HCT116 (cell line): ENCODE measurements at regions not wholly inside any gene's neighbourhood (a gene's known extent, or its start where the extent isn't known, plus 50 kb on each side); places are given as distances from the start of the nearest gene placed in this dataset.

Experiments used
- ATAC-seq: fragments of 200-7000 bp; cut with Tn5 transposase; 2 replicates; pipeline ENCODE4 v1.9.1; 2020; ENCODE audit warnings: mild to moderate bottlenecking, moderate library complexity
- BruUV-seq: library from RNA; stranded (reverse); fragments of 400-500 nt; replicated peaks from 2 replicates; lab custom pipeline; 2021; lab: Mats Ljungman, UMichigan
- CTCF ChIA-PET: fragments of 300-600 bp; sonication (Branson Sonifier 250); formaldehyde crosslinking; loops from one replicate; lab custom pipeline; 2021; ENCODE audit warnings: antibody characterized with exemption; lab: Charles Lee
- POLR2A ChIA-PET: fragments of 300-600, 350-600 bp; sonication (Branson Sonifier 250); formaldehyde crosslinking; loops from one replicate; lab custom pipeline; 2021; ENCODE audit warnings: antibody characterized with exemption; lab: Charles Lee
- RAD21 ChIA-PET, 2 experiments: fragments of 300-600 bp; sonication (Branson Sonifier 250); formaldehyde crosslinking; loops; one replicate each; lab custom pipeline; 2023; ENCODE audit warnings: low total read pairs in 2 of 2; ENCODE audit not compliant: uncharacterized antibody in 2 of 2, unreplicated experiment in 2 of 2, low non-redundant PET in 1 of 2; lab: Charles Lee
- DNase-seq: peaks from one replicate; pipeline ENCODE4 v3.0.0-alpha.2; 2010; ENCODE audit warnings: low read depth, low spot score
- H2AFZ ChIP-seq: fragments of 200-600 bp; shearing (Covaris generic), sonication (generic); 2 replicates; pipeline ENCODE4 v1.6.1; 2017; ENCODE audit warnings: low read depth, mixed run types, mixed read lengths, antibody characterized with exemption, low read length; ENCODE audit not compliant: poor library complexity, severe bottlenecking
- H3K27ac ChIP-seq: 2 replicates; pipeline ENCODE4 v1.5.1; 2012; ENCODE audit warnings: low read depth, low read length
- H3K27me3 ChIP-seq: fragments of 200-600 bp; sonication (generic); 2 replicates; pipeline ENCODE4 v1.6.1; 2016; ENCODE audit warnings: mixed run types, low read length, mixed read lengths; ENCODE audit not compliant: insufficient read depth
- H3K36me3 ChIP-seq, 2 experiments: fragments of 200-500 bp in 1 of 2; fragments of 200-600 bp in 1 of 2; sonication (Bioruptor generic) in 1 of 2; sonication (generic) in 1 of 2; 2 replicates each; pipeline versions ENCODE4 v1.5.1 to v1.6.1; 2014 to 2016; ENCODE audit warnings: low read length in 2 of 2, inconsistent platforms in 1 of 2, mixed read lengths in 1 of 2, mixed run types in 1 of 2; ENCODE audit not compliant: insufficient read depth in 2 of 2, control insufficient read depth in 1 of 2
- H3K4me1 ChIP-seq, 2 experiments: fragments of 200-600 bp in 1 of 2; sonication (generic) in 1 of 2; 2 replicates each; pipeline versions ENCODE4 v1.5.1 to v1.6.1; 2012 to 2017; ENCODE audit warnings: low read length in 2 of 2, inconsistent platforms in 1 of 2, mild to moderate bottlenecking in 1 of 2, mixed read lengths in 1 of 2, mixed run types in 1 of 2, moderate library complexity in 1 of 2; ENCODE audit not compliant: insufficient read depth in 2 of 2, control insufficient read depth in 1 of 2
- H3K4me2 ChIP-seq: fragments of 200-600 bp; sonication (generic); 2 replicates; pipeline ENCODE4 v1.6.1; 2017; ENCODE audit warnings: mixed run types, low read length, mixed read lengths
- H3K4me3 ChIP-seq, 2 experiments: fragments of 200-600 bp in 1 of 2; sonication (generic) in 1 of 2; replicated peaks in 1 of 2; 2 replicates each; pipeline ENCODE4 v1.5.1; 2011 to 2016; ENCODE audit warnings: low read length in 2 of 2, control low read depth in 1 of 2, low read depth in 1 of 2, mild to moderate bottlenecking in 1 of 2, mixed read lengths in 1 of 2, mixed run types in 1 of 2
- H3K79me2 ChIP-seq: fragments of 200-600 bp; sonication (generic); 2 replicates; pipeline ENCODE4 v1.6.1; 2017; ENCODE audit warnings: mild to moderate bottlenecking, mixed run types, low read length, moderate library complexity, mixed read lengths; ENCODE audit not compliant: insufficient read depth
- H3K9ac ChIP-seq: fragments of 200-600 bp; sonication (generic); 2 replicates; pipeline ENCODE4 v1.6.1; 2016; ENCODE audit warnings: low read length, mixed read lengths
- H3K9me2 ChIP-seq: fragments of 200-600 bp; sonication (generic), shearing (Covaris generic); 2 replicates; pipeline ENCODE4 v1.6.1; 2017; ENCODE audit warnings: mixed run types, mild to moderate bottlenecking, moderate library complexity; ENCODE audit not compliant: insufficient read depth
- H3K9me3 ChIP-seq, 2 experiments: fragments of 200-500 bp in 1 of 2; fragments of 200-600 bp in 1 of 2; sonication (Bioruptor generic) in 1 of 2; sonication (generic) in 1 of 2; 2 replicates each; pipeline ENCODE4 v1.6.1; 2014 to 2017; ENCODE audit warnings: low read length in 2 of 2, mixed read lengths in 2 of 2, inconsistent platforms in 1 of 2, low read depth in 1 of 2, mild to moderate bottlenecking in 1 of 2, mixed run types in 1 of 2, moderate library complexity in 1 of 2; ENCODE audit not compliant: control insufficient read depth in 1 of 2, insufficient read depth in 1 of 2
- H4K20me1 ChIP-seq: fragments of 200-600 bp; sonication (generic), shearing (Covaris generic); 2 replicates; pipeline ENCODE4 v1.6.1; 2017; ENCODE audit warnings: mixed run types, mild to moderate bottlenecking, moderate library complexity; ENCODE audit not compliant: insufficient read depth
- ATF3 ChIP-seq: IDR thresholded peaks from 2 replicates; pipeline ENCODE4 v1.6.1; 2012
- CBX3 ChIP-seq: IDR thresholded peaks from 2 replicates; pipeline ENCODE4 v1.6.1; 2012; ENCODE audit warnings: low read depth
- CTCF ChIP-seq, 3 experiments: fragments of 200-600 bp in 1 of 3; sonication (generic) in 1 of 3; IDR thresholded peaks in 2 of 3; conservative IDR thresholded peaks in 1 of 3; 2 replicates each; pipeline ENCODE4 v1.5.1; 2012 to 2017; ENCODE audit warnings: low read depth in 2 of 3, low read length in 2 of 3, antibody characterized with exemption in 1 of 3, borderline replicate concordance in 1 of 3, control low read depth in 1 of 3, mild to moderate bottlenecking in 1 of 3, mixed read lengths in 1 of 3, mixed run types in 1 of 3, moderate library complexity in 1 of 3; ENCODE audit not compliant: insufficient read depth in 1 of 3
- EGR1 ChIP-seq: IDR thresholded peaks from 2 replicates; pipeline ENCODE4 v1.6.1; 2012; ENCODE audit warnings: low read depth
- FOSL1 ChIP-seq: IDR thresholded peaks from 2 replicates; pipeline ENCODE4 v1.6.1; 2012; ENCODE audit warnings: low read depth
- MAX ChIP-seq: IDR thresholded peaks from 2 replicates; pipeline ENCODE4 v1.6.1; 2012
- POLR2AphosphoS5 ChIP-seq: IDR thresholded peaks from 2 replicates; pipeline ENCODE4 v1.6.1; 2011; ENCODE audit warnings: mild to moderate bottlenecking, low read depth, low read length, moderate library complexity
- RAD21 ChIP-seq: IDR thresholded peaks from 2 replicates; pipeline ENCODE4 v1.6.1; 2012; ENCODE audit warnings: low read depth, mild to moderate bottlenecking
- REST ChIP-seq: IDR thresholded peaks from 2 replicates; pipeline ENCODE4 v1.6.1; 2012; ENCODE audit warnings: low read depth
- SIN3A ChIP-seq: IDR thresholded peaks from 2 replicates; pipeline ENCODE4 v1.6.1; 2012; ENCODE audit warnings: low read depth
- SP1 ChIP-seq: IDR thresholded peaks from 2 replicates; pipeline ENCODE4 v1.6.1; 2012; ENCODE audit warnings: low read depth
- ZBTB33 ChIP-seq: IDR thresholded peaks from 2 replicates; pipeline ENCODE4 v1.6.1; 2011; ENCODE audit warnings: mild to moderate bottlenecking, low read length, moderate library complexity; ENCODE audit not compliant: insufficient replicate concordance; ENCODE audit errors: extremely low read depth
- ZFX ChIP-seq: fragments of 450-650 bp; IDR thresholded peaks from 2 replicates; pipeline ENCODE4 v1.6.1; 2017
- ZNF274 ChIP-seq: fragments of 200-500 bp; sonication (Bioruptor generic); IDR thresholded peaks from 2 replicates; pipeline ENCODE4 v1.6.1; 2014; ENCODE audit warnings: mild to moderate bottlenecking, low read depth, low read length, inconsistent platforms
- intact Hi-C: fragments of 100-400 bp; cut with micrococcal nuclease; formaldehyde crosslinking; loops from 2 replicates; pipeline ENCODE4 v1.10.0; 2022

GRCh38 chr14:29191092-29191491 lies 424.5 kb downstream of the FOXG1 start (continued):
- TF ChIP-seq ZBTB33, result no peak

- RAD21 ChIA-PET, result no interaction called here
- H3K4me1 ChIP-seq, result no peaks in the 10 kb centered on the region
- intact Hi-C loops, result no loop called here
- peaks cover 30 to 33% of the 10 kb centered on the region in 2 experiments; a peak in 3 of 4 replicates for H3K9me3 ChIP-seq
- POLR2A ChIA-PET, result no interaction called here
- no peak overlapping the region for H3K4me3 ChIP-seq
- ATAC-seq (no peak), DNase-seq (no peak)
- no peaks in the 10 kb centered on the region for H3K36me3 ChIP-seq
- no peaks in the 10 kb centered on the region for H3K27me3 ChIP-seq
- no peaks in the 10 kb centered on the region for H4K20me1 ChIP-seq
- TF ChIP-seq SP1 (no peak), ZNF274 (no peak), POLR2AphosphoS5 (no peak), RAD21 (no peak), SIN3A (no peak), FOSL1 (no peak), CTCF (IDR thresholded peaks at IDR 0.05 in 2 of 3, conservative IDR thresholded peaks at IDR 0.05 in 1 of 3; ENCODE audit: borderline replicate concordance in 1 of 3, insufficient read depth in 1 of 3, low read depth in 2 of 3, low read length in 2 of 3) (no peak), ATF3 (no peak), CBX3 (no peak), ZFX (no peak), EGR1 (no peak), MAX (no peak), REST (no peak)
- no peak overlapping the region for H2AFZ ChIP-seq
- H3K9ac ChIP-seq, result no peak overlapping the region
- H3K27ac ChIP-seq, result no peak overlapping the region
- no peaks in the 10 kb centered on the region for H3K79me2 ChIP-seq
- no TSS peak for BruUV-seq
- H3K9me2 ChIP-seq, result no peaks in the 10 kb centered on the region
- no peak overlapping the region for H3K4me2 ChIP-seq
- CTCF ChIA-PET, result no interaction called here
Observed at GRCh38 chr14:29197557-29197956, 431.0 kb downstream of the FOXG1 start.
